ENCODE measurements at regions not wholly inside any gene's neighbourhood (a gene's known extent, or its start where the extent isn't known, plus 50 kb on each side); places are given as distances from the start of the nearest gene placed in this dataset.

- TF ChIP-seq, protein P1, sequence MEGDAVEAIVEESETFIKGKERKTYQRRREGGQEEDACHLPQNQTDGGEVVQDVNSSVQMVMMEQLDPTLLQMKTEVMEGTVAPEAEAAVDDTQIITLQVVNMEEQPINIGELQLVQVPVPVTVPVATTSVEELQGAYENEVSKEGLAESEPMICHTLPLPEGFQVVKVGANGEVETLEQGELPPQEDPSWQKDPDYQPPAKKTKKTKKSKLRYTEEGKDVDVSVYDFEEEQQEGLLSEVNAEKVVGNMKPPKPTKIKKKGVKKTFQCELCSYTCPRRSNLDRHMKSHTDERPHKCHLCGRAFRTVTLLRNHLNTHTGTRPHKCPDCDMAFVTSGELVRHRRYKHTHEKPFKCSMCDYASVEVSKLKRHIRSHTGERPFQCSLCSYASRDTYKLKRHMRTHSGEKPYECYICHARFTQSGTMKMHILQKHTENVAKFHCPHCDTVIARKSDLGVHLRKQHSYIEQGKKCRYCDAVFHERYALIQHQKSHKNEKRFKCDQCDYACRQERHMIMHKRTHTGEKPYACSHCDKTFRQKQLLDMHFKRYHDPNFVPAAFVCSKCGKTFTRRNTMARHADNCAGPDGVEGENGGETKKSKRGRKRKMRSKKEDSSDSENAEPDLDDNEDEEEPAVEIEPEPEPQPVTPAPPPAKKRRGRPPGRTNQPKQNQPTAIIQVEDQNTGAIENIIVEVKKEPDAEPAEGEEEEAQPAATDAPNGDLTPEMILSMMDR (IDR thresholded peaks at IDR 0.05) = no peak
- TF ChIP-seq POLR2A (IDR thresholded peaks at IDR 0.05) = no peak
Observed at GRCh38 chr12:17666641-17667324, 423.2 kb downstream of the RERGL start.

All from Peyer's patch (tissue), 4 donors.